SK-N-SH (cell line): ENCODE measurements at regions not wholly inside any gene's neighbourhood (a gene's known extent, or its start where the extent isn't known, plus 50 kb on each side); places are given as distances from the start of the nearest gene placed in this dataset.

Source experiments
- CHD2 ChIP-seq: fragments of 150-350 bp; IDR thresholded peaks from 2 replicates; pipeline ENCODE4 v1.6.1; 2018; ENCODE audit warnings: low read length; ENCODE audit not compliant: partially characterized antibody
- ELF1 ChIP-seq: IDR thresholded peaks from 2 replicates; pipeline ENCODE4 v1.4.0; 2012
- FOXM1 ChIP-seq: IDR thresholded peaks from 2 replicates; pipeline ENCODE4 v1.4.0; 2012; ENCODE audit warnings: low read depth, mild to moderate bottlenecking
- GABPA ChIP-seq: IDR thresholded peaks from 2 replicates; pipeline ENCODE4 v1.4.0; 2012; ENCODE audit warnings: low read depth, mild to moderate bottlenecking
- GATA2 ChIP-seq: sonication (generic); formaldehyde crosslinking; IDR thresholded peaks from 2 replicates; pipeline ENCODE4 v1.5.0; 2020; ENCODE audit warnings: mild to moderate bottlenecking, missing genetic modification reagents
- MXI1 ChIP-seq: IDR thresholded peaks from 2 replicates; pipeline ENCODE4 v1.6.1; 2012; ENCODE audit warnings: mild to moderate bottlenecking, low read depth, low read length, improper control_type of control experiment
- NFIC ChIP-seq: IDR thresholded peaks from 2 replicates; pipeline ENCODE4 v1.4.0; 2012; ENCODE audit warnings: borderline replicate concordance
- RFX5 ChIP-seq: IDR thresholded peaks from 2 replicates; pipeline ENCODE4 v1.6.1; 2012; ENCODE audit warnings: mild to moderate bottlenecking, improper control_type of control experiment, low read length
- TF ChIP-seq, protein P1 (sequence below): IDR thresholded peaks from 2 replicates; pipeline ENCODE4; 2012
- TF ChIP-seq, protein P2 (sequence below): fragments of 200-600 bp; sonication (generic); IDR thresholded peaks from 2 replicates; pipeline ENCODE4 v1.6.1; 2017; ENCODE audit warnings: antibody characterized with exemption, mild to moderate bottlenecking, moderate library complexity
- TF ChIP-seq, protein P3 (sequence below): IDR thresholded peaks from 2 replicates; pipeline ENCODE4 v1.6.1; 2012; ENCODE audit warnings: mild to moderate bottlenecking, low read depth, low read length, moderate library complexity

DNA sequence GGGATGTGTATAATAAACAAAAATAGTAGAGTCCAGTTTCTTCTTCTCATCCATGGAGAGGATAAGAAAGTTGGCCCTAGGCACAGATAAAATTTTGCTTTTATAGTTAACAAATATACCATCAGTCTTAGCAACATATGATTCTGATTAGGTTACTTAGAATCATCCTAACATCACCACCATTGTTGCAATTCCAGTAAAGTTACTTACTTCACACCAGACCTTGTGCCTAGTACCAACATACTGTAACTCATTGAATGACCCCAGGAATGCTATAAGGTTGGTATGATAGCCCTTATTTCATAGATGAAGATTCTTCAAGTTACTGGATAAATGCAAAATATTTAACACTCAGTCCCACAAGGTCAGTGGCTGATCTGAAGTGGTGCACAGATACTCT is 183.8 kb upstream of the ATP2B1 start:
- no peak for TF ChIP-seq FOXM1
- TF ChIP-seq, protein P1, sequence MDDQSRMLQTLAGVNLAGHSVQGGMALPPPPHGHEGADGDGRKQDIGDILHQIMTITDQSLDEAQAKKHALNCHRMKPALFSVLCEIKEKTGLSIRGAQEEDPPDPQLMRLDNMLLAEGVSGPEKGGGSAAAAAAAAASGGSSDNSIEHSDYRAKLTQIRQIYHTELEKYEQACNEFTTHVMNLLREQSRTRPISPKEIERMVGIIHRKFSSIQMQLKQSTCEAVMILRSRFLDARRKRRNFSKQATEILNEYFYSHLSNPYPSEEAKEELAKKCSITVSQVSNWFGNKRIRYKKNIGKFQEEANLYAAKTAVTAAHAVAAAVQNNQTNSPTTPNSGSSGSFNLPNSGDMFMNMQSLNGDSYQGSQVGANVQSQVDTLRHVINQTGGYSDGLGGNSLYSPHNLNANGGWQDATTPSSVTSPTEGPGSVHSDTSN: no peak
- TF ChIP-seq GATA2: no peak
- TF ChIP-seq, protein P2, sequence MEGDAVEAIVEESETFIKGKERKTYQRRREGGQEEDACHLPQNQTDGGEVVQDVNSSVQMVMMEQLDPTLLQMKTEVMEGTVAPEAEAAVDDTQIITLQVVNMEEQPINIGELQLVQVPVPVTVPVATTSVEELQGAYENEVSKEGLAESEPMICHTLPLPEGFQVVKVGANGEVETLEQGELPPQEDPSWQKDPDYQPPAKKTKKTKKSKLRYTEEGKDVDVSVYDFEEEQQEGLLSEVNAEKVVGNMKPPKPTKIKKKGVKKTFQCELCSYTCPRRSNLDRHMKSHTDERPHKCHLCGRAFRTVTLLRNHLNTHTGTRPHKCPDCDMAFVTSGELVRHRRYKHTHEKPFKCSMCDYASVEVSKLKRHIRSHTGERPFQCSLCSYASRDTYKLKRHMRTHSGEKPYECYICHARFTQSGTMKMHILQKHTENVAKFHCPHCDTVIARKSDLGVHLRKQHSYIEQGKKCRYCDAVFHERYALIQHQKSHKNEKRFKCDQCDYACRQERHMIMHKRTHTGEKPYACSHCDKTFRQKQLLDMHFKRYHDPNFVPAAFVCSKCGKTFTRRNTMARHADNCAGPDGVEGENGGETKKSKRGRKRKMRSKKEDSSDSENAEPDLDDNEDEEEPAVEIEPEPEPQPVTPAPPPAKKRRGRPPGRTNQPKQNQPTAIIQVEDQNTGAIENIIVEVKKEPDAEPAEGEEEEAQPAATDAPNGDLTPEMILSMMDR: no peak
- no peak for TF ChIP-seq RFX5
- TF ChIP-seq ELF1: no peak
- TF ChIP-seq NFIC: no peak
- no peak for TF ChIP-seq CHD2
- TF ChIP-seq MXI1: no peak
- TF ChIP-seq, protein P3, sequence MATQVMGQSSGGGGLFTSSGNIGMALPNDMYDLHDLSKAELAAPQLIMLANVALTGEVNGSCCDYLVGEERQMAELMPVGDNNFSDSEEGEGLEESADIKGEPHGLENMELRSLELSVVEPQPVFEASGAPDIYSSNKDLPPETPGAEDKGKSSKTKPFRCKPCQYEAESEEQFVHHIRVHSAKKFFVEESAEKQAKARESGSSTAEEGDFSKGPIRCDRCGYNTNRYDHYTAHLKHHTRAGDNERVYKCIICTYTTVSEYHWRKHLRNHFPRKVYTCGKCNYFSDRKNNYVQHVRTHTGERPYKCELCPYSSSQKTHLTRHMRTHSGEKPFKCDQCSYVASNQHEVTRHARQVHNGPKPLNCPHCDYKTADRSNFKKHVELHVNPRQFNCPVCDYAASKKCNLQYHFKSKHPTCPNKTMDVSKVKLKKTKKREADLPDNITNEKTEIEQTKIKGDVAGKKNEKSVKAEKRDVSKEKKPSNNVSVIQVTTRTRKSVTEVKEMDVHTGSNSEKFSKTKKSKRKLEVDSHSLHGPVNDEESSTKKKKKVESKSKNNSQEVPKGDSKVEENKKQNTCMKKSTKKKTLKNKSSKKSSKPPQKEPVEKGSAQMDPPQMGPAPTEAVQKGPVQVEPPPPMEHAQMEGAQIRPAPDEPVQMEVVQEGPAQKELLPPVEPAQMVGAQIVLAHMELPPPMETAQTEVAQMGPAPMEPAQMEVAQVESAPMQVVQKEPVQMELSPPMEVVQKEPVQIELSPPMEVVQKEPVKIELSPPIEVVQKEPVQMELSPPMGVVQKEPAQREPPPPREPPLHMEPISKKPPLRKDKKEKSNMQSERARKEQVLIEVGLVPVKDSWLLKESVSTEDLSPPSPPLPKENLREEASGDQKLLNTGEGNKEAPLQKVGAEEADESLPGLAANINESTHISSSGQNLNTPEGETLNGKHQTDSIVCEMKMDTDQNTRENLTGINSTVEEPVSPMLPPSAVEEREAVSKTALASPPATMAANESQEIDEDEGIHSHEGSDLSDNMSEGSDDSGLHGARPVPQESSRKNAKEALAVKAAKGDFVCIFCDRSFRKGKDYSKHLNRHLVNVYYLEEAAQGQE: no peak
- TF ChIP-seq GABPA: no peak
